HEK293T (cell line): ENCODE measurements at regions not wholly inside any gene's neighbourhood (a gene's known extent, or its start where the extent isn't known, plus 50 kb on each side); places are given as distances from the start of the nearest gene placed in this dataset.

Experiments used
- ARNT ChIP-seq: fragments of 450-650 bp; IDR thresholded peaks from 2 replicates; pipeline ENCODE4 v1.6.1; 2017; ENCODE audit warnings: mild to moderate bottlenecking
- BHLHE40 ChIP-seq: fragments of 450-650 bp; IDR thresholded peaks from 2 replicates; pipeline ENCODE4 v1.6.1; 2016; ENCODE audit warnings: mild to moderate bottlenecking, moderate library complexity, borderline replicate concordance
- CTBP1 ChIP-seq: fragments of 450-650 bp; IDR thresholded peaks from 2 replicates; pipeline ENCODE4 v1.6.1; 2016; ENCODE audit warnings: borderline replicate concordance
- ELF4 ChIP-seq: fragments of 450-650 bp; IDR thresholded peaks from 2 replicates; pipeline ENCODE4 v1.6.1; 2017; ENCODE audit warnings: antibody characterized with exemption
- FOXA1 ChIP-seq: fragments of 450-650 bp; IDR thresholded peaks from 2 replicates; pipeline ENCODE4 v1.6.1; 2016; ENCODE audit warnings: mild to moderate bottlenecking
- FOXK2 ChIP-seq: fragments of 450-650 bp; IDR thresholded peaks from 2 replicates; pipeline ENCODE4 v1.6.1; 2016; ENCODE audit warnings: mild to moderate bottlenecking
- FOXM1 ChIP-seq: fragments of 450-650 bp; IDR thresholded peaks from 2 replicates; pipeline ENCODE4 v1.6.1; 2017; ENCODE audit warnings: mild to moderate bottlenecking, borderline replicate concordance
- L3MBTL2 ChIP-seq: fragments of 450-650 bp; conservative IDR thresholded peaks from 2 replicates; pipeline ENCODE4 v1.6.1; 2016; ENCODE audit warnings: mild to moderate bottlenecking
- NFRKB ChIP-seq: fragments of 450-650 bp; IDR thresholded peaks from 2 replicates; pipeline ENCODE4 v1.6.1; 2016; ENCODE audit warnings: mild to moderate bottlenecking, moderate library complexity
- PKNOX1 ChIP-seq: fragments of 450-650 bp; IDR thresholded peaks from 2 replicates; pipeline ENCODE4 v1.6.1; 2016
- SP1 ChIP-seq: fragments of 450-650 bp; IDR thresholded peaks from 2 replicates; pipeline ENCODE4 v1.6.1; 2017
- SUZ12 ChIP-seq: fragments of 450-650 bp; IDR thresholded peaks from 2 replicates; pipeline ENCODE4 v1.6.1; 2016; ENCODE audit warnings: mild to moderate bottlenecking
- TARDBP ChIP-seq: fragments of 450-650 bp; IDR thresholded peaks from 2 replicates; pipeline ENCODE4 v1.6.1; 2016
- ZNF384 ChIP-seq: fragments of 450-650 bp; IDR thresholded peaks from 2 replicates; pipeline ENCODE4 v1.6.1; 2016

GRCh38 chr5:152568016-152568415 lies 162.9 kb upstream of the NMUR2 start:
- no peak for TF ChIP-seq FOXK2
- no peak for TF ChIP-seq BHLHE40
- TF ChIP-seq SP1 = no peak
- no peak for TF ChIP-seq CTBP1
- TF ChIP-seq ARNT = no peak
- no peak for TF ChIP-seq ELF4
- no peak for TF ChIP-seq L3MBTL2
- no peak for TF ChIP-seq SUZ12
- TF ChIP-seq FOXM1 = no peak
- TF ChIP-seq FOXA1 = no peak
- TF ChIP-seq TARDBP = no peak
- TF ChIP-seq PKNOX1 = no peak
- no peak for TF ChIP-seq ZNF384
- TF ChIP-seq NFRKB = no peak
